Stimulated activated CD4-positive, alpha-beta T cell treated with anti-CD3 and anti-CD28 coated beads, Interleukin-15, amount 100 ng/mL, for 1 hour (primary cell): ENCODE measurements at regions not wholly inside any gene's neighbourhood (a gene's known extent, or its start where the extent isn't known, plus 50 kb on each side); places are given as distances from the start of the nearest gene placed in this dataset.

ENCODE experiments used
- DNase-seq, 2 donors: peaks; one replicate each; pipeline ENCODE4 v3.0.0-alpha.2; 2020; ENCODE audit warnings: low read depth in 1 of 2, low spot score in 1 of 2

- no peak for DNase-seq
Observed at GRCh38 chr2:217656316-217656715, 346.5 kb downstream of the TNS1 start.

GRCh38 chr2:217655651-217656050 lies 347.1 kb downstream of the TNS1 start:
- DNase-seq = no peak

GRCh38 chr2:217654168-217654567 lies 348.6 kb downstream of the TNS1 start:
- no peak for DNase-seq

- no peak for DNase-seq
Observed at GRCh38 chr2:217652761-217653639, 349.8 kb downstream of the TNS1 start.

GRCh38 chr2:217650716-217651360 lies 352.0 kb downstream of the TNS1 start:
- no peak for DNase-seq

GRCh38 chr2:217650229-217650628 lies 352.6 kb downstream of the TNS1 start:
- DNase-seq = no peak

- no peak for DNase-seq
Observed at GRCh38 chr2:217647925-217648324, 354.9 kb downstream of the TNS1 start.

- no peak for DNase-seq
Observed at GRCh38 chr2:217647226-217647625, 355.6 kb downstream of the TNS1 start.

GRCh38 chr2:217645896-217646295 lies 356.9 kb downstream of the TNS1 start:
- no peak for DNase-seq

- no peak for DNase-seq
Observed at GRCh38 chr2:217643789-217644301, 358.9 kb downstream of the TNS1 start.

GRCh38 chr2:217642944-217643343 lies 359.9 kb downstream of the TNS1 start:
- DNase-seq = no peak

GRCh38 chr2:217641960-217642359 lies 360.8 kb downstream of the TNS1 start:
- no peak for DNase-seq

GRCh38 chr2:217639481-217639880 lies 363.3 kb downstream of the TNS1 start:
- no peak for DNase-seq

- DNase-seq = no peak
Observed at GRCh38 chr2:217638533-217638932, 364.3 kb downstream of the TNS1 start.

GRCh38 chr2:217638031-217638430 lies 364.8 kb downstream of the TNS1 start:
- no peak for DNase-seq

- DNase-seq = no peak
Observed at GRCh38 chr2:217636991-217637561, 365.7 kb downstream of the TNS1 start.

GRCh38 chr2:217636578-217636977 lies 366.2 kb downstream of the TNS1 start:
- DNase-seq = no peak

- DNase-seq = no peak
Observed at GRCh38 chr2:217634871-217635270, 367.9 kb downstream of the TNS1 start.

- DNase-seq = no peak
Observed at GRCh38 chr2:217632043-217632442, 370.8 kb downstream of the TNS1 start.

- DNase-seq = no peak
Observed at GRCh38 chr2:217631115-217631514, 371.7 kb downstream of the TNS1 start.

GRCh38 chr2:217629347-217629746 lies 373.4 kb downstream of the TNS1 start:
- DNase-seq = no peak

GRCh38 chr2:217628061-217628460 lies 374.7 kb downstream of the TNS1 start:
- DNase-seq = no peak
